Transverse colon (tissue), 4 donors: ENCODE measurements at regions not wholly inside any gene's neighbourhood (a gene's known extent, or its start where the extent isn't known, plus 50 kb on each side); places are given as distances from the start of the nearest gene placed in this dataset.

ENCODE experiments used
- CTCF ChIP-seq, 5 experiments: fragments of 200-600 bp in 3 of 5; fragments of 450-650 bp in 2 of 5; sonication (generic) in 3 of 5; IDR thresholded peaks; 1 replicate in 2 of 5; 2 replicates in 3 of 5; pipeline ENCODE4 v1.5.1; 2016 to 2017; ENCODE audit warnings: antibody characterized with exemption in 5 of 5, inconsistent platforms in 3 of 5, mild to moderate bottlenecking in 2 of 5, moderate library complexity in 1 of 5
- POLR2A ChIP-seq: fragments of 450-650 bp; IDR thresholded peaks from one replicate; pipeline ENCODE4 v1.6.1; 2016; ENCODE audit warnings: antibody characterized with exemption, mild to moderate bottlenecking, moderate library complexity
- POLR2AphosphoS5 ChIP-seq, 3 donors: sonication (generic); formaldehyde crosslinking; IDR thresholded peaks; one replicate each; pipeline ENCODE4 v1.6.1; 2016; ENCODE audit warnings: antibody characterized with exemption in 3 of 3

- TF ChIP-seq CTCF (IDR thresholded peaks at IDR 0.05) (no peak), POLR2AphosphoS5 (IDR thresholded peaks at IDR 0.05) (no peak), POLR2A (no peak)
Measured at GRCh38 chr18:2112435-2113045, 458.8 kb downstream of the METTL4 start.
